ENCODE measurements at regions not wholly inside any gene's neighbourhood (a gene's known extent, or its start where the extent isn't known, plus 50 kb on each side); places are given as distances from the start of the nearest gene placed in this dataset.
"Not testable (repeated sequence)": the region's sequence is repeated elsewhere in the genome, so short reads cannot be mapped to it uniquely, and the experiment has no call there.

DNA sequence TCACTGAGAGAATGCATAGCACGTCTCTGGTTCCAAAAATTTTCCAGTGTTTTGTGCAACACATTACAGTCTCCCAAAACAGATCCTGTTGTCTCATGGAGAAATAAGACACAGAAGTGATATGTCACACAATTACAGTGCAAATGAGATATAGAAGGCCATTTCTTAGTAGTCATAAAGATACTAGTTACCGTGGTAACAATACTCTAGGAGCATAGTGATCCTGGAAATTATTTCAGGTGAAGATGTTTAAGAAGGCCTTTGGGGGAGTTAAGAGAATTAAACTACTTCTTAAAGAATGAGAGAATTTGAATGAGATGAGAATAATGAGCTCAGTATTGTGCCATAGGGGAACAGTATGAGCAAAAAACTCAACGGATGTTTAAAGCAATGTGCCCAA, 628.0 kb upstream of the MIR17HG start:
- DNase-seq (ENCODE audit: low read depth): no peak

DNA sequence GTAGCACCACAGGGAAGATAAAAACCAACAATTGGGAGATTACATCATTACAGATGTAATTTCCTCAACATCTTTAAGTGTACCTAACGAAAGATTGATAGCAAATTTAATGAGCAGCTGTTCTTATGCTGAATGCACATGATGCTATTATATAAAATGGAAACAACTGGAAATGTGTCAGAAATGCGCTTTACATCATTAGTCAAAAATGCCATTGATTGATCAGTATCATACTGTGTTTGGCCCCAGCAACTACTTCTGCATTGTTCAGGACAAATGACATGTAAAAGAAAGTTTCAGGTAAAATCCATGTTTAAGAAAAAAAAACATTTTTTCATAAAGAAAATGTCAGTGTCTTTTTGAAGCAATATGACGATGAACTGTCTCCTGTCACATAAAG, 625.5 kb upstream of the MIR17HG start:
- DNase-seq (ENCODE audit: low read depth): no peak

DNA sequence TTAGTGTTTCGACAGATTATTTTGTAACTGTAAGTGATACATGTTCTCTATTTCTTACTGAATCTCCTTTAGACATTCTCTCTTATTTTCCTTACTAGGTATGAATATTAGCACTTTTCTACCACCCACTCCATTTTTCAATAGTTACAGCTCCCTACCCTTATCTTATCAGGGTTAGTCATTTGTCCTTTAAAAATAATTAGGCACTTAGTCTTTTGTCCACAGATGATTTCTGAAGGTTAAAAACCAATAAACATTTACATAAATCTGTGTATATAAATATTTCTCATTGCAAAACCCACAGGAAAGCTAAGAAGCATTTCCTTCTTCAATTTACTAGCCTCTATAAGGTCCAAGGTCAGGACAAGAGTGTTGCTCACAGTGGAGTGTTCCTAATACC, 624.1 kb upstream of the MIR17HG start:
- DNase-seq (ENCODE audit: low read depth): no peak

DNA sequence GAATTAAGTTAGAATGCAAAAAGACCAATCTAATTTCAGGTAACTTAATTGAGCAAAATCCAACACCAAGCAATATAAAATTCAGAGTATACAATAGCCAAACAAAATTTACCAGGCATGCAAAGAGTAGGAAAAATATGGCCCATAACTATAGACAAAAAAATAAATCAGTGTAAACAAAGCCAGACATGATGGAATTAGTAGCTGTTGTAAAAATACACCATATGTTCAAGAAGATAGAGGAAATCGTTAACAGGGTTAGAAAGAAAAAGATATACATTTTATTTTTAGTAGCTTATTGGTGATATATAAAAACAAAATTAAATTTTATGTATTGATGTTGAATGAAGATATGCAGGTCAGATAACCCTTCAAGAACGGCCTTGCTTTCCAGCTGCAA, 621.1 kb upstream of the MIR17HG start:
- no peak for DNase-seq (ENCODE audit: low read depth)

DNA sequence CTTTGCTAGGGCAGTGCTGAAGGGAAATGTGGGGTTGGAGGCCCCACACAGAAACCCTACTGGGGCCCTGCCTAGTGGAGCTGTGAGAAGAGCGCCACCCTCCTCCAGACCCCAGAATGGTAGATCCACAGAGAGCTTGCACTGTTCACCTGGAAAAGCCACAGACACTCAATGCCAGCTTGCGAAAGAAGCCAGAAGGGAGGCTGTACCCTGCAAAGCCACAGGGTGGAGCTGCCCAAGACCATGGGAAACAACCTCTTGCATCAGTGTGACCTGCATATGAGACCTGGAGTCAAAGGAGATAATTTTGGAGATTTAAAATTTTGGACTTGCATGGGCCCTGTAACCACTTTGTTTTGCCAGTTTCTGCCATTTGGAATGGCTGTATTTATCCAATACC, 615.4 kb upstream of the MIR17HG start:
- no peak for DNase-seq (ENCODE audit: low read depth)

DNA sequence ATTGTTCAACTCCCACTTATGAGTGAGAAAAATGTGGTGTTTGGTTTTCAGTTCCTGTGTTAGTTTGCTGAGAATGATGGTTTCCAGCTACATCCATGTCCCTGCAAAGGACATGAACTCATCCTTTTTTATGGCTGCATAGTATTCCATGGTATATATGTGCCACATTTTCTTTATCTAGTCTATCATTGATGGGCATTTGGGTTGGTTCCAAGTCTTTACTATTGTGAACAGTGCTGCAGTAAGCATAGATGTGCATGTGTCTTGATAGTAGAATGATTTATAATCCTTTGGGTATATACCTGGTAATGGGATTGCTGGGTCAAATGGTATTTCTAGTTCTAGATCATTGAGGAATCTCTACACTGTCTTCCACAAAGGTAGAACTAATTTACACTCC, 613.0 kb upstream of the MIR17HG start:
- DNase-seq (ENCODE audit: low read depth): not testable (repeated sequence)

DNA sequence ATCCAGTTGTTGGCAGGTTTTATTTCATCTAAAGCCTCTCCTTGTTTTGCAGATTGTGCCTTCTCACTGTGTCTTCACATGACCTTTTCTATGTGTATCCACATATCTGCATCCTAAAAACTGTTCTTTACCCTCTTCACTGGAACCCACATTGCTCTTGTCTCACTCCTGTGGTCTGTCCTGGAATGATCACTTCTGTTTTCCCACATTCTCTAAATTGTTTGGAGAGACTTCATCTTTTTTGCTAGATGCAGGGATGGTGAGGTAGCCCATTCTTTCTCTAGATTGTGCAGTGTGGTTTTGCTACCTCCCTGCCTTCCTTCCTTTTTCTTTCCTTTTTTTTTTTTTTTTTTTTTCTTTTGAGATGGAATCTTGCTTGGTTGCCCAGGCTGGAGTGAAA, 608.6 kb upstream of the MIR17HG start:
- no peak for DNase-seq (ENCODE audit: low read depth)

DNA sequence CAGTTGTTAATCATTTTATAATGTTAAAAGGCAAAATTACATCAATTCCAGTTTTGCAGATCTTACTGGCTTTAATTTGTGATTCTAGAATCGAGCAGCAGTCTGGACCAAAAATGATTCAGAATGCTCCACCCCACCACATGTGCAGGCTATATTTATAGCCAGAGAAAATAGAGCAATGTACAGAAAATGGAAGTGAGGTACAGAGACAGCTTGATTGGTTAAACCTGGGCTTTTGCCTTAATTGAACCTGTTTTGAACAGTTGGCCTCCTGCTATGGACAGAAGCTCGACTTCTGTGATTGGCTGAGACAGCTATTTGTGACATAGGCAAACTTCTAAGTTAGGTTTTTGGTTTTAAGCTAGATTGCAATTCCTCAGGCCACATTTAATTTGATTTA, 607.4 kb upstream of the MIR17HG start:
- DNase-seq (ENCODE audit: low read depth): no peak

DNA sequence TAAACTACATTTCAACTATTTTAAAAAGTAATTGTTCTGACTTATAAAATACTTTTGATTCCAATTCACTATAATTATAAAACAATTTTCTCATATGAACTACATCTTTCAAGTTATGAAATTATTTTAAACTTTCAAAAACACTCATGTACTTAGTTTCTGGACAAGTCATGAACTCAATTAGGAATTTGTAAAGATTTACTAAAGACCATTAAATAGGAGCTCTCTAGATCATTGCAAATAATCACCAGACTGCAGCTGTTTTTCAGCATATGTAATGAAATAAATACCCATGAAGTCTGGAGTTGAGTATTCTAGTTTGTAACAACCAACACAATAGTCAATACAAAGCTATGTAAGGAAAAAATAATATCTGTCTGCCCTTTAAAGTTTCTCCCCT, 605.1 kb upstream of the MIR17HG start:
- DNase-seq (ENCODE audit: low read depth): no peak

DNA sequence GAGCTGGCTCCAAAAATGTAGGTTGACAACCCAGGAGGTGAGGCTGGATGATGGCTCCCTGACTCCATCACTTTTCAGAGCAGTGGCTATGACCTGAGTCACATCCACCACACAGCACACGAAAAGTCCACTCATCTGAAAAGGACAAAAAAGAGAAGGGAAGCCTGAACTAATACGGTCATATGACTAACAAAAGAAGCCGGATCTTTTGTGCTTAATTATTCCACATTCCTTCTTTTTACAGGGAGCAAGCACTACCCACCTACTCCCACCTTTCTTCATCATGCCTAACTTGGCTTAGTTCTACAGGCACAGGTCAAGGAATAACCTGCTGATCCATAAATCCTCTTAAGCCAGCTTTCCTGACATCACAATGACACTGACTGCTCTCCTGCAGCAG, 601.3 kb upstream of the MIR17HG start:
- no peak for DNase-seq (ENCODE audit: low read depth)

DNA sequence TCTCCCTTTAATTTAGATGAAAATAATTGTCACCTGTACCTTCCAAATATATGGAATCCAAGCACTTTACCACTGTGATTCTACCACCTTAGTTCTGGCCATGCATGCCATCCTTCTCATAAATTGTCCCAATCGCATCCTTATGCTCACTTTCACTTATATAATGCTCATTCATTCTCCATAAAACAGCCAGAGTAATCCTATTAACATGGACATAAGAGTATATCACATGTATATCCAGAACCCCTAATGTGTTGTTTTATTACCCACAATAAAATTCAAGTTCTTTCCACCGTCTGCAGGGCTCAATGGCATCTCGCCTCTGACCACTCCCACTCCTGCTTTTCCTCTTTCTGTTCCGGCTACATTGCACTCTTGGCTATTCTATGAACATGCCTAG, 597.5 kb upstream of the MIR17HG start:
- DNase-seq (ENCODE audit: low read depth): no peak

DNA sequence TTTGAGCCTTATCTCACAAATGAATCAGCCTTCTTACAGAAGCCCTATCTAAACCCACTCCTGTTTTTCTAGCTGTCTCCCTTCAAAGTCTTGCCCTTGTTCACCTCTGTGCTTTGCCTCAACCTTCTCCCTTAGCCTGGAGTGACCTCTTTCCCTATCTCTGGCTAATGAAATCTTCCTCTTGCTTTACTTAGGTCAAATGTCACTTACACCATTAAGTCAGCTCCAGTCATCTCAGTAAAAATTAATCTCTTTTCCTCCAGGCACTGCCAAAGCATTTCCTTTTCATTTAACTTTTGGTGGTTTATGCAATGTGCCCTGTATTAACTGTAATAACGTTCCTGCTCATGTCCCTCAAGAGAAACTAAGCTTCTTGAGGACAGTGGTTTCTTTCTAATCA, 596.5 kb upstream of the MIR17HG start:
- DNase-seq (ENCODE audit: low read depth): no peak

DNA sequence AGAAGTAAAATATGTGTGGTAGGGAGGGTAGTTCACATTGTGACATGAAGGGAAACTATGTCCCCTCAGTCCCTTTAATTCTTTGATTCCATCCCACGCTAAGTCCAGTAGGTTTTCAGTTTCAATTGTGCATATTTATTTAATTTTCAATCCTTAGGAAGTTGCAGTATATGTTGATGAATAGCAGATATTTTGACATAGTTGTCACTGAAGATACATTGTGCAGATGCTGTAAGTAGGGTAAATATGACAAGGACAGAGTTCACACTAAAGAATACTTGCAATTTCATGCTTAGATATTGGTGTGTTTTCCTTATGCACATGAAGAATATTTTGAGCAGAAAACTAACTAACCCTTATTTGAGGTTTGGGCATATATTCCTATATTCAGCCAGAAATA, 595.4 kb upstream of the MIR17HG start:
- DNase-seq (ENCODE audit: low read depth): no peak

DNA sequence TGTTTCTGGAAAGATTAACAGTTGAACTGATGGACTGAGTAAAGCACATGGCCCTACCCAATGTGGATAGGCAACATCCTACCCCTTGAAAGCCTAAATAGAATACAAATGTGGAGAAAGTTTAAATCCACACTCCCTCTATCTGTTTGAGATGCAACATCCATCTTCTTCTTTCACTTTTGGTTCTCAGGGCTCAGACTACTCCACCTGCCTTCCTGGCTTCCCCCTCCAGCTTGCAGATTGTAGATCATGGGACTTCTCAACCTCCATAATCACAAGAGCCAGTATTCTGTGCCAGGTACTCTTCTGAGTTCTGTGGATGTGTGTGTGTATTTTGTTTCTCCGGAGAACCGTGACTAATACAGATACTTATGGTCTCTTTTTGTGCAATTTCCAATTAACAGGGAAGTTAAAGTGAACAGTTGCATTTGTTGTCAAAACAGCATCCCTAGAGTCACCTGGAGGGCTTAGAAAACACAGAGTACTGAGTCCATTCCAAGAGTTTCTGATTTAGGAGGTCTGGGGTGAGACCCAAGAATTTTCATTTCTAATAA, 590.3 kb upstream of the MIR17HG start:
- DNase-seq (ENCODE audit: low read depth): no peak

DNA sequence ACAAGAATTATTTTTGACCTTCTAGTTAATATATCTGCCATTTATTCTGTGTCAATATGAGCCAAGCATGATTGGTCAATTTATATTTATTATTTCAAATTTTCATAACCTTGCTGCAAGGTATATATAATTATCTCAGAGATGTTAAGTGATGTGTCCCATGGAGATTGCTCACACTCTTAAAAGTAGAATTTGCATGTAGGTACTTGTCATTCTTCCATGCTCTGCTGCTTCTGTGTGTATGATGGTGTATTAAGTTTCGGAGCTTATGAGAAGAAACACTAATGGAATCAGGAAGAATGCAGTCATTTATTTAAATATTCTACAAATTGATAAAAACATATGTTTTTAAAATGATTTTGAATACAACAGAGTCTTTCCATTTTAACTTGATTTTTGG, 586.8 kb upstream of the MIR17HG start:
- no peak for DNase-seq (ENCODE audit: low read depth)

DNA sequence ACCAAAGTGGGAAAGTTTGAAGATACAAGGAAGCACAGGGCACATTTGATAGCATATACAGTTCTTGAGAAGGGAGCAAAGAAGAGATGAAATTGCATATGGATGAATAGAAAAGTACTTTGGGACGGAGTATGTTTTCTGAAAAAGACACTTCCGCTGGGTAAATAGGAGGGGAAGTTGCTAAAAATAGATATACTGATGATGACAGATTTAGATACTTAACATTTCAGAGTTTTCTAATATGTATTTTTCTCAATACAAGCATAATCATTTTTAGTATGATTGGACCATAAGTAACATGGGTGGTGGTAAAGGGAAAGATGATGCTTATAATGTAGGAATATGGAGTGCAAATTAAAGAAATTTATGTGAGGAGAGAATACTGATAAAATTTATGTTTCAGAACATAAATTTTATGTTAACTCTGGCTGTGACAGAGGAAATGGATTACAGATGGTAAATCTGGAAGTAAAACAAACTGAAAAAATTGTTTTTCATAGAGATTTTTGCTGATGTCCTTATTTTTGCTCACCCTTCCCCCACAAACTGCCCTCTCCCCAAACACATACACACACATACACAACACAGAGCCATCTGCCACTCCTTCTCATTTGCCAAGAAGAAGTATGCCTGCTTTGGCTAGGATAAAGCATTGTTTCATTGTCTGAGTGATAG, 583.9 kb upstream of the MIR17HG start:
- no peak for DNase-seq (ENCODE audit: low read depth)

DNA sequence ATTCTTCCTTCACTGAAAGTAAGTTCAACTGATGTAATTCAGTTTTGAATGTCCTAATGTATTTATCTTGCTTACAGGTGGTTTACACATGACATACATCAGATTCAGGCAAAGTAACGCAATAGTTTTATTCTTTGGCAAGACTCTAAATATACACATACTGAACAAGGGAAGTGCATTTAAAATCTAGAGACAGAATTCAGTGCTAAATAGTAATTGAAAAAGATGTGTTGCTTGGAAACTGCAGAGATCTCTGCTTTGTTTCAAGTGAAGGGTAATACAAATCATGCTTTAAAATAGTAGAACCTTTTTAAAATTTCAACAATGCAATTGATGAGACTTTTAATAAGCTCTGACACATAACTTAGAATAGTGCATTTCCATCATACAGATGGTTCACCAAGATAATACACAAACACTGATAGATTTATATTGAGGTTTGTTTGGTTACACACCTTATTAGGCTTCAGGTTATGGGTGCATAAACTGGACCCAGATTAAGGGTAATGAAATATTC, 581.0 kb upstream of the MIR17HG start:
- no peak for DNase-seq (ENCODE audit: low read depth)

DNA sequence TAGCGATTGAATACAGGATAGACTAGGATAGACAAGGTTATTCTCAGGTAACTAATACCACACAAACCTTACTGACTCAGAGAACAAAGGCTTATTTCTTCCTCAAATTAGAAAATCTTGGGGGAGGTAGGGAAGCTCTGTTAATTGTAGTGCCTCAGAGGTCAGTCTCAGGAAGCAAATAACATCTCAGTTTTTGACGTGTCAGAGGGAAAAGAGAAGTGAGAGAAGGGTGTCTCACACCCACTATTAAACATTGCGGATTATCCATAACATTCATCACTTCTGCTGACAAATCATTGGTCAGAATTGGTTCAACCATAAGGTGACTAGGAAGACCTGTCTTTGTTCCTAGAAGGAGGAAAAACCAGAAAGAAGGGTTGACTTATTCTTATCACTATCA, 579.4 kb upstream of the MIR17HG start:
- no peak for DNase-seq (ENCODE audit: low read depth)

DNA sequence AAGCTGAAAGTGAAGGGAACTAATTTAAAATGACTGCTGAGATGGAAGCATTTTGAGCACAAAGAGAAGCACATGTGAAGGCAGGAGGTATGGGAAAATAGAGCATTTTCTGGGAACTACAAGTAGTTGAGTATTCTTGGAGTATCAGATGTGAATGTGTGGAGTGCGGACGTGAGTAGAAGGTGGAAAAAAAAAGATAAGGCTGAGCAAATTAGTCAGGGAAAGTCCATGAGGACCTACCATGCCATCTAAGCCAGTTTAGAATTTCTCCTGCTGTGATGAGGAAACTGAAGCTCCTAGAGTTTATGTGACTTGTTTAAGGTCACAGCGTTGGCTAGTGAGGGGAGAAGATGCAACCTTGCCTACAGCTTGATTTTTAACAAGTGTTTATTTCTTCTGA, 578.1 kb upstream of the MIR17HG start:
- DNase-seq (ENCODE audit: low read depth): no peak

DNA sequence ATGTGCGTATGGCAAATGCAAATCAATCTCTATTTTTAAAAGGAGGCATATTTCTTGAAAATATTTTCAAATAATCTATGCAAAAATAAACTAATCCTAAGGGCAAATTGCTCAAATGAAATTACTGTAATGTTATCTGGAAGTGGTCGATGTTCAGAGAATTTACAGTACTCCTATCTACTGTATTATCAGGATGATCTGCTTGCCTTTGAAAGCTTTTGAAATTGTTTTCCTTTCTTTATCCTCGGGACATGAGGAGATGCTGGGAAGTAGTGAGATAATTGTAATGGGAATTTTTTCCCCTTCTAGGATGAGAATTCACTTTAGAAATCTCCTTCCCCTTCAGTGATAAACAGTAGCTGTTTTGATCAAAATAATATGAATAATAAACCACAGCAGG, 577.2 kb upstream of the MIR17HG start:
- no peak for DNase-seq (ENCODE audit: low read depth)

DNA sequence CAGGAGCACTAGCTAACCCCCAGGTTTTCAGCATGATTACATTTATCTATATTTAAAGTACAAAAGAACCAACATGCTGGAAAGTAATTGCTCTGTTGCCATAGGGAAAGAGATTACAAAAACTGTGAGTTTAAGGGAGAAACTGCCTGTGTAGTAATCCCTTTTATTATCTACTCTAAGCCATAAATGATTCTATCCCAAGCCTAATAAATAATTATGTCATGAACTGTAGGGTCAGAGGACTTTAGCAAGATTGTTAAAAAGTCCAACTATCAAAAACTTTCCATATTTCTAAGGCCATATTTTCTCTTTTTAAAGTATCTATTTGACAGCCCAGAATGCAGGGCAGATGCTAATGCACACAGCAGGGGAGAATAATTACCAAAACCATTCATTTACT, 573.8 kb upstream of the MIR17HG start:
- no peak for DNase-seq (ENCODE audit: low read depth)

DNA sequence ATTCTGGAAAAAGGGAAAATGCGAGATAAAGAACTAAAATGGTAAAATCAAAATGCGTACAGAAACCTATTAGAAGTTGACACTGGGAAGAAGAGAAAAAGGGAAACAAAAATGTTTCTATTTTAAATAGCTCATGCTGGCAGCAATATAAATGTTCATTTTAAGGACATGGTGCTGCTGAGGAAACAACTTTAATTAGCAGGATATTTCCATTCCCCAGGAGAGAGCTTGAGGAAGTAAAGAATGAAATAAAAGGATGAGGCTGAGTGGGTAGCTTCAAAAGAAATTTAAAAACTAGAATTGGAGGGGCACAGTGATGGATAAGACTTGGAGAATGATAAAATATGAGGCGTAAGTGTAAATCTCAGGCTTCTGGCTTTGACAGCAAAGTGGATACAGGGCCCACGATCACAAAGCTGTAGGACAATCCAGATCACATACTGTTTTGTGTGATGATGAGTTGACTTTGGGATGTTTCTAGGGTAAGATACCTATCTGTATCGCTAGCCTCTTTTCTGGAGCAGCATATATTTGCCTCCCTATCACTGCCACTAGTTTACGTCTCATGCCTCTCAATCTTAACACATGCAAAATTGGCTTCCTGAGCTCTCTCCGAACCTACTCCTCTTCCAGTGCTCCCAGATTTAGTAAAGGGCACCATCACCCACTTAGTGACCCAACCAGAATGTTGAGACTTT, 571.3 kb upstream of the MIR17HG start:
- no peak for DNase-seq (ENCODE audit: low read depth)

DNA sequence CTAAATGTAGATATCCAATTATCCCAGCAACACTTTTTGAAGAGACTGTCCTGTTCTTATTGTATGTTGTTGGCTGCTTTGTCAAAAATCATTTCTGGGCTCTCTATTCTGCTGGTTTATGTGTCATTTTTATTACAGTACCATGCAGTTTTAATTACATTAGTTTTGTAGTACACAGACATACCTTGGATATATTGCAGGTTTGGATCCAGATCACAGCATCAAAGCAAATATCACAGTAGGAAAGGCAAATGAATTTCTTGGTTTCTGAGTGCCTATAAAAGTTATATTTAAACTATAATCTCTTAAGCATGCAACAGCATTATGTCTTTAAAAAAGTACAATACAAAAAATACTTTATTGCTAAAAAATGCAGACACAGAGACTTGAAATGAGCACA, 564.2 kb upstream of the MIR17HG start:
- no peak for DNase-seq (ENCODE audit: low read depth)

Data from RPMI7951 (cell line).